ENCODE measurements at regions not wholly inside any gene's neighbourhood (a gene's known extent, or its start where the extent isn't known, plus 50 kb on each side); places are given as distances from the start of the nearest gene placed in this dataset.

DNA sequence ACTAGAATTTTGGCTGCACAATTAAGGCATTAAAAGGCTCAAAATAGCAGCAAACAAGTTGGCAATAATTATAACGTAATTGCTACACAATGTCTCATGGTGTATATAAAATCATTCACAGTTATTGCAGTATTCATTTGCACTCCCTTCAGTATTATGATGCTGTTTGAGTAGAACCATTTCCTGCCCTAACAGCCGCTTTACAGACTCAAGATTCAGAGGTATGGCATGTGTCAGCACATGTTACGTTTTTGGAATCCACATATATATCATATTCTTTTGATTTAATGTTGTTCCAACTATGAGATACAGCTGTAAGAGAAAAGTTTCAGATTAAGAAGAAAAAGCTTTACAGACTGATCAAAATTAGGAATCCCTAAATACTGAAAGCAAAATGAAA, 56.3 kb upstream of the NCKAP5 start:
- Histone ChIP-seq H3K36me3 (no peaks in the 10 kb centered on the region), H3K27ac (no peak overlapping the region), H3K9me3 (no peaks in the 10 kb centered on the region), H3K4me3 (no peak overlapping the region), H3K4me1 (no peaks in the 10 kb centered on the region), H3K27me3 (no peaks in the 10 kb centered on the region)
- in situ Hi-C loops (cut with MboI; ENCODE audit: low pct_ligation_motif_present in 1 of 4, low pct_unique_long_range_greater_than_20kb in 1 of 4, low sequenced_read_pairs in 3 of 4) = no loop called here
- WGBS, 2 donors (ENCODE audit: low coverage in 1 of 2) = 74 to 84% methylated on average over 3 of the region's 3 CpGs
- intact Hi-C loops (cut with DNase I; ENCODE audit: low total_unique reads) = no loop called here
- no peak for DNase-seq
- TF ChIP-seq POLR2A (IDR thresholded peaks at IDR 0.05) (no peak), EP300 (IDR thresholded peaks at IDR 0.05; ENCODE audit: low read depth) (no peak), POLR2AphosphoS5 (IDR thresholded peaks at IDR 0.05) (no peak)
- TF ChIP-seq, protein P1, sequence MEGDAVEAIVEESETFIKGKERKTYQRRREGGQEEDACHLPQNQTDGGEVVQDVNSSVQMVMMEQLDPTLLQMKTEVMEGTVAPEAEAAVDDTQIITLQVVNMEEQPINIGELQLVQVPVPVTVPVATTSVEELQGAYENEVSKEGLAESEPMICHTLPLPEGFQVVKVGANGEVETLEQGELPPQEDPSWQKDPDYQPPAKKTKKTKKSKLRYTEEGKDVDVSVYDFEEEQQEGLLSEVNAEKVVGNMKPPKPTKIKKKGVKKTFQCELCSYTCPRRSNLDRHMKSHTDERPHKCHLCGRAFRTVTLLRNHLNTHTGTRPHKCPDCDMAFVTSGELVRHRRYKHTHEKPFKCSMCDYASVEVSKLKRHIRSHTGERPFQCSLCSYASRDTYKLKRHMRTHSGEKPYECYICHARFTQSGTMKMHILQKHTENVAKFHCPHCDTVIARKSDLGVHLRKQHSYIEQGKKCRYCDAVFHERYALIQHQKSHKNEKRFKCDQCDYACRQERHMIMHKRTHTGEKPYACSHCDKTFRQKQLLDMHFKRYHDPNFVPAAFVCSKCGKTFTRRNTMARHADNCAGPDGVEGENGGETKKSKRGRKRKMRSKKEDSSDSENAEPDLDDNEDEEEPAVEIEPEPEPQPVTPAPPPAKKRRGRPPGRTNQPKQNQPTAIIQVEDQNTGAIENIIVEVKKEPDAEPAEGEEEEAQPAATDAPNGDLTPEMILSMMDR (IDR thresholded peaks at IDR 0.05) = no peak

DNA sequence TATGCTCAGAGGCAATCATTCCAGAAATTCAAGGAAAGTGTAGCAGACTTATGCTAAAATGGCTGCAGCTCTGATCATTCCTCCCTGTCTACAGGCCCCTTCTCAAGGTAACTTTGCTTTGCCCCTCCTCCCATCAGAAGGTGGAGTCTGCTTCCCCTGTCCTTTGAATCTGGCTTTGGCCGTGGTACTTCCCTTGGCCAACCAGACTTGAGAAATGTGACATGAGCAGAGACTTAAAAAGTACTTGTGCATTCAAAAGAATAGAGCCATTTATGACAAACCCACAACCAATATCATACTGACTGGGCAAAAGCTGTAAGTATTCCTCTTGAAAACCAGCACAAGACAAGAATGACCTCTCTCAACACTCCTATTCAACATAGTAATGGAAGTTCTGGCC, 59.5 kb upstream of the NCKAP5 start:
- Histone ChIP-seq H3K9me3 (no peaks in the 10 kb centered on the region), H3K4me1 (no peaks in the 10 kb centered on the region), H3K4me3 (no peak overlapping the region), H3K36me3 (no peaks in the 10 kb centered on the region), H3K27me3 (no peaks in the 10 kb centered on the region), H3K27ac (no peak overlapping the region)
- no peak for DNase-seq
- TF ChIP-seq EP300 (IDR thresholded peaks at IDR 0.05; ENCODE audit: low read depth) (no peak), POLR2AphosphoS5 (IDR thresholded peaks at IDR 0.05) (no peak)
- TF ChIP-seq, protein P1 (IDR thresholded peaks at IDR 0.05) = no peak
- WGBS, 2 donors (ENCODE audit: low coverage in 1 of 2) = 59 to 100% methylated on average over 1 of the region's 1 CpG
- intact Hi-C loops (cut with DNase I; ENCODE audit: low total_unique reads) (no loop called here), in situ Hi-C loops (cut with MboI; ENCODE audit: low pct_ligation_motif_present in 1 of 4, low pct_unique_long_range_greater_than_20kb in 1 of 4, low sequenced_read_pairs in 3 of 4) (no loop called here)

DNA sequence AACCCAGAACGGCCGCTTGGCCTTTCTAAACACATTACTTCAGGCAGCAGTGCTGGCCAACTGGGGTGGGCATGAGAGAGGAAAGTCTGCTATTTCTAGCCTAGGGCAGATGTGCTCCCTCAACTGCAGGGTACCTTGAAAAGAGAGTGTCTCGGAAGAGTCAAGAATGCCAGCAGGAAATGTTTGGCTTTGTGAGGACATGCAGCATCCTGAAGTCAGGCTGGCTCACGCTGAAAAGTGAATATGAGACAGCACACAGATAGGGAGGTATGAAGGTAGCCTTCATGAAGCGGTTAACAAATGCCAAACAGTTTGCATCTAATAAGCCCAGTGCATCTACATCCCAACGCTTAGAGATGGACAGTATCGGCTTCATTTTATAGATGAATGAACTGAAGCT, 65.0 kb upstream of the NCKAP5 start:
- Histone ChIP-seq H3K36me3 (no peaks in the 10 kb centered on the region), H3K4me1 (no peaks in the 10 kb centered on the region), H3K4me3 (no peak overlapping the region), H3K9me3 (no peaks in the 10 kb centered on the region), H3K27me3 (no peaks in the 10 kb centered on the region), H3K27ac (no peak overlapping the region)
- intact Hi-C loops (cut with DNase I; ENCODE audit: low total_unique reads) = no loop called here
- DNase-seq = no peak
- TF ChIP-seq POLR2AphosphoS5 (IDR thresholded peaks at IDR 0.05) (no peak), EP300 (IDR thresholded peaks at IDR 0.05; ENCODE audit: low read depth) (no peak), POLR2A (IDR thresholded peaks at IDR 0.05) (no peak)
- TF ChIP-seq, protein P1 (IDR thresholded peaks at IDR 0.05) = no peak
- 80 to 90% methylated on average over 1 to 7 of the region's 7 CpGs for WGBS, 2 donors (ENCODE audit: low coverage in 1 of 2)
- in situ Hi-C loops (cut with MboI; ENCODE audit: low pct_ligation_motif_present in 1 of 4, low pct_unique_long_range_greater_than_20kb in 1 of 4, low sequenced_read_pairs in 3 of 4) = no loop called here

DNA sequence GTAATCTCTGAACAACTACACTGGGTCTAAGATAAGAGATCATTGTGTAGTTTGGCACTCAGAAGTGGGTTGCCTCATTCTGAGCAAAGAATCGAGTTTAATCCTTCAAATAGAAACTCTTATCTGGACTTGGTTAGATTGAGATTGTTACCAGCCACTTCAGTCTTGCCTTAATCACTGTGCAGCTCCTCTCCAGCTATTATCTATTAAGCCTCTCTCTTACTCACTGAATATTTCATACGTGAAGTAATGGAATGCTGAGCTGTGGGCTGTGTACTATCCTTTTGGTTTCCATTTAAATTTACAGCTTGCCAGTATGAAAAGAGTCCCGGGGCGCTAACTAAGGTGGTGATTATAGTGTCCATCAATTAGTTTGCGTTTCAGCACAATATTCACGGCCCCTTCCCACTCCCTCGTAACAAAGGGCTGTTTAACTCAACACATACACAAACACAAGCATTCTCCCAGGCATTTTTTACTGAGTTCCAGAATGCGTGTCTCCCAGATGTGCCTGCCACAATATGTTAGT, 65.7 kb upstream of the NCKAP5 start:
- TF ChIP-seq EP300 (IDR thresholded peaks at IDR 0.05; ENCODE audit: low read depth) = no peak
- TF ChIP-seq POLR2AphosphoS5 (IDR thresholded peaks at IDR 0.05) = no peak
- TF ChIP-seq POLR2A (IDR thresholded peaks at IDR 0.05) = no peak
- TF ChIP-seq, protein P1 (IDR thresholded peaks at IDR 0.05) = no peak
- no peak overlapping the region for H3K4me3 ChIP-seq

More for the DNA sequence above, 65.7 kb upstream of the NCKAP5 start:
- no peak for DNase-seq
- Histone ChIP-seq H3K4me1 (no peaks in the 10 kb centered on the region), H3K36me3 (no peaks in the 10 kb centered on the region), H3K27me3 (no peaks in the 10 kb centered on the region), H3K9me3 (no peaks in the 10 kb centered on the region), H3K27ac (no peak overlapping the region)
- in situ Hi-C loops (cut with MboI; ENCODE audit: low pct_ligation_motif_present in 1 of 4, low pct_unique_long_range_greater_than_20kb in 1 of 4, low sequenced_read_pairs in 3 of 4) = no loop called here
- intact Hi-C loops (cut with DNase I; ENCODE audit: low total_unique reads) = no loop called here
- 63 to 69% methylated on average over 4 to 8 of the region's 8 CpGs for WGBS, 2 donors (ENCODE audit: low coverage in 1 of 2)
